Epidermal melanocyte (primary cell): ENCODE measurements at regions not wholly inside any gene's neighbourhood (a gene's known extent, or its start where the extent isn't known, plus 50 kb on each side); places are given as distances from the start of the nearest gene placed in this dataset.

Experiments used
- DNase-seq: peaks from one replicate; pipeline ENCODE4 v3.0.0; 2011; ENCODE audit warnings: low spot score; ENCODE audit not compliant: insufficient read length

GRCh38 chr3:118710532-118710931 is 324.1 kb downstream of the IGSF11 start:
- DNase-seq: no peak

- no peak for DNase-seq
These were observed 321.0 kb downstream of the IGSF11 start for GRCh38 chr3:118713502-118714207.

DNA sequence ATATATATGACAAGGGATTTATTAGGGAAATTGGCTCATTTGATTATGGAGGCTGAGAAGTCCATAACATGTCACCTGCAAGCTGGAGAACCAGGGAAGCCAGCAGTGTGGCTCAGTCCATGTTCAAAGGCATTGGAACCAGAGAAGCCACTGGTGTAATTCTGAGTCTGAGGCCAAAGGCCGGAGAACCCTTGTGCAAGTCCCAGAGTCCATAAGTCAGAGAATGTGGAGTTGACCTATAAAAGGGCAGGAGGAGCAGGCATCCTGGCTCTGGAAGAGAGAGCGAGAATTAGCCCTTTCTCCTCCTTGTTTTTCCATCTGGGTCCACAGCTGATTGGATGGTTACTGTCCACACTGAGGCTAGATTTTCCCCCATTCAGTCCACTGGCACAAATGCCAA is 319.8 kb downstream of the IGSF11 start:
- DNase-seq: no peak

- no peak for DNase-seq
These were observed 305.1 kb downstream of the IGSF11 start for GRCh38 chr3:118729546-118729945.

DNA sequence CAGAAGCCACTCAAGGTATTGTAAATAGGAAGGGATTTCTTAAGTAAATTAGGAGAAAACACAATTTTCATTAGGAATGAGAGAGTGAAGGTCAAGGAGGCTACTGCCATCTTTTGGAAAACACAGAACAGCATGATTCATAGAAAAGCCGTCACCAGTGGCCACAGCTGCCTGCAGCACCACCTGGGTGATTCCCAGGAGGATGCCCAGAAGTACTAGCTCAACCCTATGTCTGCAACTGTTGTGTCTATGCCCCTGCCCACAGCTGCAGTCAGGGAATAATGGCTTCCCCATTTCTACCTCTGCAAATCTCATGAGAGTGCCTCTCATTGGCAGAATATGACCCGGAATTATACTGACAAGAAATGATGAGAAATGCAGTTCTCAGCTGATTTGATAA is 300.0 kb downstream of the IGSF11 start:
- DNase-seq: no peak

DNA sequence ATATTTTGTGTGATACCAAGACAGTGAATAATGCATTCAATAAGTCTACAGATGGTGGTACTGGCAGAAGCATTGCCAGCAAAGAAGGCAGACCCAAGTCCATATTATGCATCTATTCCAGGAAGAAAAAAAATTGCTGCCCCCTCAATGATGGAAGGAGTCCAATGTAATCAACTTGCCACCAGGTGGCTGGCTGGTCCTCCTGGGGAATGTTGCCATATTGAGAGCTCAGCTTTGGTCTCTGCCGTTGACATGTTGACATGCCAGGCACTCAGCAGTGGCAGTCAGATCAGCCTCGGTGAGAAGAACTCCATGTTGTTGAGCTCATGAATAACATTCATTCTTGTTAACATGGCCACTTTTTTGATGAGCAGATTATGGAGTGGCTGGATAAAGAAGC is 298.5 kb downstream of the IGSF11 start:
- DNase-seq: no peak

DNA sequence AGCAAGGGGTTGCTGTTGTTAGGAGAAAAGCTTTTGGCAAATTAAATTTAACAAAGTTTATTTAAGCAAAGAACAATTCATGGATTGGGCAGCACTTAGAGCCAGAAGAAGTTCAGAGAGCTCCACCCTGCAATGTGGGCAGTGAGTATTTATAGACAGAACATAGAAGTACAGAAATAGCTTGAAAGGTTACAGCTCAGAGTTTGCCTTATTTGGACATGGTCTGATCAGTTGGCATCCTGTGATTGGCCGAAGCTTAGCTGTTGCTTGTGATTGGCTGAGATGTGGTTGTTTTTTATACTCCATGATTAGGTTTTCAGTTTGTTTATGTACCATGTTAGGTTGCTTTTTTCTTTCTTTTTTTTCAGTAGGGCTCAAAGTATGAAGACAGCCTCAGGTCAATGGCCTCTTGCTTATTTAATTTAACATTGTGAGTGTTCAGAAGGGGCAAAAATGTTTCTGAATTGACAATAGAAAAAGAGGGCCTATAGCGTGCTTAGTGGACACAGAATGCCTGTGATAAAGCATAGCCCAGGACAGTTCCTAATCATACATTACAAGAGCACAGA is 293.8 kb downstream of the IGSF11 start:
- no peak for DNase-seq

DNA sequence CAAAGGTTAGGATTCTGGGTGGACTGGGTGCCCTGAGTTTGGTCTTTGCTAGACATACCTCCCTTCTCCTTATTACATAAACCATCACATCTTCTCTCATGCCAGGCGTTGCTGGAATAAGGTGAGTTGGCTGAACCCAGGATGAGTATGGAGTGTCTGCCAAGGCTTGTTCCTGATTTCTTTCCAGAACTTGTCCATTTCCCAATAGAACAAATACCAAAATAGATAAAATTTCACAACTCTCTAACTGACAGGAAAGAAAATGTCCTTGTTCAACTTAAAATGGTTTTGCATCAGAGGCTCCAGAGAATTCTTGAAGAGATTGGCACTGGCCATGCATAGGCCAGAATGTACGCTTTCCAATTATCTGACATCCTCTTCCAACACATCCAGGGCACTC is 291.9 kb downstream of the IGSF11 start:
- DNase-seq: no peak

DNA sequence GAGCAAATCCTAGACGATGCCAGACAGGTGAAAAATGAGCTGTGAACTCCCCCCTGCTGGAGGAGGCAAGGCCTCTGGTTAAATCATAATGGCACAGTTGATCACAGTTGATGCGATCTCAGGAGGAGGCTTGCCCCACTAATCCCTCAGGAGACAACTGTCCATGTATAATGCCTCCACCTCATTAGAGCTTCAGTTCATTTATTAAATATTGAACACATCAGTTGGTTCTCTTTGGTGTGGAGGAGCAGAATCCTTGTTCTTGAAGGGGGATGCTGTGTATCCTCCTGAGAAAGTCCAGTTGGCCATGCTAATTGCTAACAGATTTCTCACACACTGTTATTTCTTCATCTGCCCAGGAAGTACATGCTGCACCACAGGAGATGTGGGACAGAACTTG is 290.5 kb downstream of the IGSF11 start:
- no peak for DNase-seq

GRCh38 chr3:118754406-118755252 is 280.0 kb downstream of the IGSF11 start:
- no peak for DNase-seq

- no peak for DNase-seq
These were observed 279.3 kb downstream of the IGSF11 start for GRCh38 chr3:118755253-118755801.

GRCh38 chr3:118760585-118761290 is 273.9 kb downstream of the IGSF11 start:
- no peak for DNase-seq

DNA sequence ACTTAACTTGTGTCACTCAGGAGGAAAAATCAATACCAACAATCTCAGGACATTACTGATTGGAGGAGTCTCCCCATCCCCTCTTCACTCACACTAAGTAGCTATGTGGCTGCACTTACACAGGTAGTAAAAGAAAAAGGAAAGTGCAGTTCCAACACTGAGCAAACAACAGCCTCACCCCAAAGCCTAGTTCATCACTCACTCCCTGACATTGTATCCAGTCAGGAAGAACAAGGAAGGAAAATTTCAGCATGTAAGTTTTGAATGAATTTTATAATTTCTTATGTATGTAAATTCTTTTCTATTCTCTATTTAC is 273.4 kb downstream of the IGSF11 start:
- no peak for DNase-seq

DNA sequence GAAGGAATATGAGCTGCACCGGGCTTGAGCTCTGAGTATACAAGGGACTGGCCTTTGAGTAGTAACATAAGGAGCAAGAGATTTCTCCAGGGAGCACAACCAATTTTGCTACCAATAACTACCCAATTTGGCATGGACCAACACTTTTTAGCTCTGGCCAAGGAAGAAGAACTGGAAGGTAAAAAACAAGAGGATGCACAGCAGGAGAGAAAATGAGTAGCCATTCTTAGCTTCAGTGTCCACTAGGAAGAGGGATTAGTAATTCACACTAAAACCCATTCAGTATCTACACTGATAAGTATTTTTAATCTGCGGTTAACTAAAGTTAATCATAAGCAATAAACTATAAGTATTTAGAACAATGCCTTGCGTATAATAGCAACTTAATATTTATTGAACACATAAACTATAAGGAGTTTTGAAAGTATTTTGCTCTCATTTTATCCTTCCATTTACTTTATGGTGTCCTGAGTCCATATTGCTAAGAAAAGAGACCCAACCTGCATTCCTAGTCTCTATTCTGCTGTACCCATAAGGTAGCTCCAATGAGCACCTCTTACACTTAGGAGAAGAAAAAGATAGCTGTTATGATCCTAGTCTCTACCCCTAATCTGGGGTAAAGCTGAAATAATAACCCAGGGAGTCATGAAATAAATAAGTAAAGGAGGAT is 268.9 kb downstream of the IGSF11 start:
- no peak for DNase-seq

GRCh38 chr3:118766306-118766669 is 268.4 kb downstream of the IGSF11 start:
- no peak for DNase-seq

- no peak for DNase-seq
These were observed 262.6 kb downstream of the IGSF11 start for GRCh38 chr3:118772036-118772435.

GRCh38 chr3:118772547-118773011 is 262.1 kb downstream of the IGSF11 start:
- DNase-seq: no peak

DNA sequence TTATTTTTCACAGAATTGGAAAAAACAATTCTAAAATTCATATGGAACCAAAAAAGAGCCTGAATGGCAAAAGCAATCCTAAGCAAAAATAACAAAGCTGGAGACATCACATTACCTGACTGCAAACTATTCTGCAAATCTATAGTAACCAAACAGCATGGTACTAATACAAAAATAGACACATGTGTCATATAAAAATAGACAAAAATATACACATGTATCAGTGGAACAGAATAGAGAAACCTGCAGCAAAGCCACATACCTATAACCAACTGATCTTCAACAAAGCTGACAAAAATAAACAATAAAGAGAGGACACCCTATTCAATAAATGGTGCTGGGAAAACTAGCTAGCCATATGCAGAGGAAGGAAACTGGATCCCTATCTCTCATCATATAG is 259.6 kb downstream of the IGSF11 start:
- DNase-seq: no peak

DNA sequence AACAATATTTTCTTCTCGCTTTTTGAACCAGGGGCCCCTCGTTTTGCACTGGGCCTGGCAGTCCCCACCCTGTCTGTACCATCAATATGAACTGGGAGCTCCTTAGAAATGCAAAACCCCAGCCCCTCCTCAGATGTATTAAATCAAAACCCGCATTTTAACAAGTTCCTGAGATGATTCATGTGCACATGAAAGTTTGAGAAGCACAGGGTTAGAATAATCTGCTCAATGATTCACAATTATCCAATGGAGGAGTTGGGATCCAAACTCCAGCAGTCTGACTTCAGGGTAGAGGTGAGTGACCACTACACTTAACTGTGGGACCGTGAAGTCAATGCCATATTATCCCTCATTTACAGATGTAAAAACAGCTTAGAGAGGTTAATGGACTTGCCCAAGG is 256.4 kb downstream of the IGSF11 start:
- no peak for DNase-seq

DNA sequence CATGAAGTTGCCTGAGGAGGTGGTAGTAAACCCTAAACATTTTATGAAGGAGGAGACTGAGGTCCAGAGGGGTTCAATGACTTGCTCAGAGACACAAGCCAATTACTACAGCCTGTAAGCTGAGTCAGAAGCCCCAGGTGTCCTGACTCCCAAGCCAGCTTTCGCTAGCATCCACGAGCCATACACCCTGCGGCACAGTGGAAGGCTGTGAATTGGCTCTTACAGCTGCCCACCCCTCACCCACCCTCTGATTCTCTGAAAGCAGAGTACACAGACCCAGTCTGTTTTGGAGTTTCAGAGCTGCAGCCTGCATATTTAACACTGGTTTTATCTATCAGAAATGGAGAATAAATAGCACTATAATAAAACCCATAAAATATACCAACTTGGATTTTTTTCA is 253.4 kb downstream of the IGSF11 start:
- no peak for DNase-seq

- DNase-seq: no peak
These were observed 252.8 kb downstream of the IGSF11 start for GRCh38 chr3:118781839-118782238.
